ENCODE measurements at regions not wholly inside any gene's neighbourhood (a gene's known extent, or its start where the extent isn't known, plus 50 kb on each side); places are given as distances from the start of the nearest gene placed in this dataset.

DNA sequence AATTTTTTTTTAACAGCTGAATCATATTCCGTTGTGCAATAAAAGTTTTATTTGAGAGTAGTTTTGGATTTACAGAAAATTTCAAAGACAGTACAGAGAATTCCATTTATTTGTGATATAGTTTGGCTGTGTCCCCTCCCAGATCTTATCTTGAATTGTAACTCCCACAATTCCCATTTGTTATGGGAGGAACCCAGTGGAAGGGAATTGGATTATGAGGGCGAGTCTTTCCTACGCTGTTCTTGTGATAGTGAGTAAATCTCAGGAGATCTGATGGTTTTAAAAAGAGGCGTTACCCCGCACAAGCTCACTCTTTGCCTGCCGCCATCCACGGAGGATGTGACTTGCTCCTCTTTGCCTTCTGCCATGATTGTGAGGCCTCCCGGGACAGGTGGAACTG lies 228.0 kb upstream of the MAGI2 start:
- ATAC-seq = no peak
- Mint-ChIP-seq H3K36me3 (no peaks in the 10 kb centered on the region), H3K4me1 (no peaks in the 10 kb centered on the region), H3K27ac (no peak overlapping the region), H3K9me3 (no peaks in the 10 kb centered on the region), H3K4me3 (no peak overlapping the region), H3K27me3 (ENCODE audit: low read depth) (no peaks in the 10 kb centered on the region; the same call in 1 of the 2 replicates)
- TF ChIP-seq CBFB (CRISPR knock-in tag; IDR thresholded peaks at IDR 0.05; ENCODE audit: low read depth) = no peak
- TF ChIP-seq OVOL2 (CRISPR knock-in tag; IDR thresholded peaks at IDR 0.05; ENCODE audit: borderline replicate concordance) = no peak
- TF ChIP-seq MYBL2 (CRISPR knock-in tag; IDR thresholded peaks at IDR 0.05) = no peak
- TF ChIP-seq, protein P1, sequence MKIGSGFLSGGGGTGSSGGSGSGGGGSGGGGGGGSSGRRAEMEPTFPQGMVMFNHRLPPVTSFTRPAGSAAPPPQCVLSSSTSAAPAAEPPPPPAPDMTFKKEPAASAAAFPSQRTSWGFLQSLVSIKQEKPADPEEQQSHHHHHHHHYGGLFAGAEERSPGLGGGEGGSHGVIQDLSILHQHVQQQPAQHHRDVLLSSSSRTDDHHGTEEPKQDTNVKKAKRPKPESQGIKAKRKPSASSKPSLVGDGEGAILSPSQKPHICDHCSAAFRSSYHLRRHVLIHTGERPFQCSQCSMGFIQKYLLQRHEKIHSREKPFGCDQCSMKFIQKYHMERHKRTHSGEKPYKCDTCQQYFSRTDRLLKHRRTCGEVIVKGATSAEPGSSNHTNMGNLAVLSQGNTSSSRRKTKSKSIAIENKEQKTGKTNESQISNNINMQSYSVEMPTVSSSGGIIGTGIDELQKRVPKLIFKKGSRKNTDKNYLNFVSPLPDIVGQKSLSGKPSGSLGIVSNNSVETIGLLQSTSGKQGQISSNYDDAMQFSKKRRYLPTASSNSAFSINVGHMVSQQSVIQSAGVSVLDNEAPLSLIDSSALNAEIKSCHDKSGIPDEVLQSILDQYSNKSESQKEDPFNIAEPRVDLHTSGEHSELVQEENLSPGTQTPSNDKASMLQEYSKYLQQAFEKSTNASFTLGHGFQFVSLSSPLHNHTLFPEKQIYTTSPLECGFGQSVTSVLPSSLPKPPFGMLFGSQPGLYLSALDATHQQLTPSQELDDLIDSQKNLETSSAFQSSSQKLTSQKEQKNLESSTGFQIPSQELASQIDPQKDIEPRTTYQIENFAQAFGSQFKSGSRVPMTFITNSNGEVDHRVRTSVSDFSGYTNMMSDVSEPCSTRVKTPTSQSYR (CRISPR knock-in tag; IDR thresholded peaks at IDR 0.05) = no peak
- no peak for TF ChIP-seq HMGA2 (CRISPR knock-in tag; IDR thresholded peaks at IDR 0.05)
- TF ChIP-seq, protein P2, sequence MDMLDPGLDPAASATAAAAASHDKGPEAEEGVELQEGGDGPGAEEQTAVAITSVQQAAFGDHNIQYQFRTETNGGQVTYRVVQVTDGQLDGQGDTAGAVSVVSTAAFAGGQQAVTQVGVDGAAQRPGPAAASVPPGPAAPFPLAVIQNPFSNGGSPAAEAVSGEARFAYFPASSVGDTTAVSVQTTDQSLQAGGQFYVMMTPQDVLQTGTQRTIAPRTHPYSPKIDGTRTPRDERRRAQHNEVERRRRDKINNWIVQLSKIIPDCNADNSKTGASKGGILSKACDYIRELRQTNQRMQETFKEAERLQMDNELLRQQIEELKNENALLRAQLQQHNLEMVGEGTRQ (CRISPR knock-in tag; IDR thresholded peaks at IDR 0.05) = no peak
- TF ChIP-seq, protein P3, sequence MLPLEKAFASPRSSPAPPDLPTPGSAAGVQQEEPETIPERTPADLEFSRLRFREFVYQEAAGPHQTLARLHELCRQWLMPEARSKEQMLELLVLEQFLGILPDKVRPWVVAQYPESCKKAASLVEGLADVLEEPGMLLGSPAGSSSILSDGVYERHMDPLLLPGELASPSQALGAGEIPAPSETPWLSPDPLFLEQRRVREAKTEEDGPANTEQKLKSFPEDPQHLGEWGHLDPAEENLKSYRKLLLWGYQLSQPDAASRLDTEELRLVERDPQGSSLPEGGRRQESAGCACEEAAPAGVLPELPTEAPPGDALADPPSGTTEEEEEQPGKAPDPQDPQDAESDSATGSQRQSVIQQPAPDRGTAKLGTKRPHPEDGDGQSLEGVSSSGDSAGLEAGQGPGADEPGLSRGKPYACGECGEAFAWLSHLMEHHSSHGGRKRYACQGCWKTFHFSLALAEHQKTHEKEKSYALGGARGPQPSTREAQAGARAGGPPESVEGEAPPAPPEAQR (CRISPR knock-in tag; IDR thresholded peaks at IDR 0.05) = no peak
- TF ChIP-seq, protein P4, sequence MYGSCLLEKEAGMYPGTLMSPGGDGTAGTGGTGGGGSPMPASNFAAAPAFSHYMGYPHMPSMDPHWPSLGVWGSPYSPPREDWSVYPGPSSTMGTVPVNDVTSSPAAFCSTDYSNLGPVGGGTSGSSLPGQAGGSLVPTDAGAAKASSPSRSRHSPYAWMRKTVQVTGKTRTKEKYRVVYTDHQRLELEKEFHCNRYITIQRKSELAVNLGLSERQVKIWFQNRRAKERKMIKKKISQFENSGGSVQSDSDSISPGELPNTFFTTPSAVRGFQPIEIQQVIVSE (CRISPR knock-in tag; IDR thresholded peaks at IDR 0.05; ENCODE audit: borderline replicate concordance) = no peak
- no peak for TF ChIP-seq NFATC4 (CRISPR knock-in tag; IDR thresholded peaks at IDR 0.05)
- no peak for TF ChIP-seq EMX1 (CRISPR knock-in tag; IDR thresholded peaks at IDR 0.05)
- TF ChIP-seq ESRRA (CRISPR knock-in tag; IDR thresholded peaks at IDR 0.05; ENCODE audit: borderline replicate concordance) = no peak
- TF ChIP-seq, protein P5, sequence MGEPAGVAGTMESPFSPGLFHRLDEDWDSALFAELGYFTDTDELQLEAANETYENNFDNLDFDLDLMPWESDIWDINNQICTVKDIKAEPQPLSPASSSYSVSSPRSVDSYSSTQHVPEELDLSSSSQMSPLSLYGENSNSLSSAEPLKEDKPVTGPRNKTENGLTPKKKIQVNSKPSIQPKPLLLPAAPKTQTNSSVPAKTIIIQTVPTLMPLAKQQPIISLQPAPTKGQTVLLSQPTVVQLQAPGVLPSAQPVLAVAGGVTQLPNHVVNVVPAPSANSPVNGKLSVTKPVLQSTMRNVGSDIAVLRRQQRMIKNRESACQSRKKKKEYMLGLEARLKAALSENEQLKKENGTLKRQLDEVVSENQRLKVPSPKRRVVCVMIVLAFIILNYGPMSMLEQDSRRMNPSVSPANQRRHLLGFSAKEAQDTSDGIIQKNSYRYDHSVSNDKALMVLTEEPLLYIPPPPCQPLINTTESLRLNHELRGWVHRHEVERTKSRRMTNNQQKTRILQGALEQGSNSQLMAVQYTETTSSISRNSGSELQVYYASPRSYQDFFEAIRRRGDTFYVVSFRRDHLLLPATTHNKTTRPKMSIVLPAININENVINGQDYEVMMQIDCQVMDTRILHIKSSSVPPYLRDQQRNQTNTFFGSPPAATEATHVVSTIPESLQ (CRISPR knock-in tag; IDR thresholded peaks at IDR 0.05) = no peak
- TF ChIP-seq GABPB1 (CRISPR knock-in tag; IDR thresholded peaks at IDR 0.05) = no peak
- TF ChIP-seq ZNF232 (CRISPR knock-in tag; IDR thresholded peaks at IDR 0.05) = no peak
- no peak for TF ChIP-seq RORB (CRISPR knock-in tag; IDR thresholded peaks at IDR 0.05)
- no peak for TF ChIP-seq PRRX2 (CRISPR knock-in tag; IDR thresholded peaks at IDR 0.05)
- POLR2A ChIA-PET = no interaction called here
- no peak for DNase-seq (ENCODE audit: low spot score)
- CTCF ChIA-PET = no interaction called here

DNA sequence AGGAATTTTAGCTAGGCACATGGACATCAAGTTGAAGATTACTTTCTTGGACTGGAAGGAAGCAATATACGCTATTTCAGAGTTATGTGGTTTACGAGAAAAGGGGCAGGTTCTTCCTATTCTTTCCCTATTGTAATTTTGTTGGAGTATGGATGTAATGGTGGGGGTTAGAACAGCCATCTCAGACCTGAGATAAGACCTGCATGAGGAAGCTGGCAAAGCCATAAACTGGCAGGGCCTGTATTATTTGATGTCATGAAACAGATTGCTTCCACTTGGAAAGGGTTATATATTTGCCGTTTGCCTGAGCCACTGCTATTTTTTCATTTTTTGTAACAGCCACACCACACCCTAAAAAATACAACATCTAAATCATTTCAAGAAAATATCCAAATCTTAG lies 220.5 kb upstream of the MAGI2 start:
- Mint-ChIP-seq H3K27ac (no peak overlapping the region), H3K36me3 (peaks cover 5% of the 10 kb centered on the region), H3K9me3 (peaks cover 26% of the 10 kb centered on the region), H3K4me1 (no peaks in the 10 kb centered on the region), H3K4me3 (no peak overlapping the region), H3K27me3 (ENCODE audit: low read depth) (peaks cover 16% of the 10 kb centered on the region)
- DNase-seq (ENCODE audit: low spot score) (no peak), ATAC-seq (no peak)
- POLR2A ChIA-PET = no interaction called here
- CTCF ChIA-PET = no interaction called here
- TF ChIP-seq NR3C1 (CRISPR knock-in tag; conservative IDR thresholded peaks at IDR 0.05; ENCODE audit: low read depth) (no peak), ELF4 (CRISPR knock-in tag; IDR thresholded peaks at IDR 0.05; ENCODE audit: low read depth) (no peak)
- TF ChIP-seq, protein P1 (CRISPR knock-in tag; IDR thresholded peaks at IDR 0.05) = no peak
- TF ChIP-seq, protein P6, sequence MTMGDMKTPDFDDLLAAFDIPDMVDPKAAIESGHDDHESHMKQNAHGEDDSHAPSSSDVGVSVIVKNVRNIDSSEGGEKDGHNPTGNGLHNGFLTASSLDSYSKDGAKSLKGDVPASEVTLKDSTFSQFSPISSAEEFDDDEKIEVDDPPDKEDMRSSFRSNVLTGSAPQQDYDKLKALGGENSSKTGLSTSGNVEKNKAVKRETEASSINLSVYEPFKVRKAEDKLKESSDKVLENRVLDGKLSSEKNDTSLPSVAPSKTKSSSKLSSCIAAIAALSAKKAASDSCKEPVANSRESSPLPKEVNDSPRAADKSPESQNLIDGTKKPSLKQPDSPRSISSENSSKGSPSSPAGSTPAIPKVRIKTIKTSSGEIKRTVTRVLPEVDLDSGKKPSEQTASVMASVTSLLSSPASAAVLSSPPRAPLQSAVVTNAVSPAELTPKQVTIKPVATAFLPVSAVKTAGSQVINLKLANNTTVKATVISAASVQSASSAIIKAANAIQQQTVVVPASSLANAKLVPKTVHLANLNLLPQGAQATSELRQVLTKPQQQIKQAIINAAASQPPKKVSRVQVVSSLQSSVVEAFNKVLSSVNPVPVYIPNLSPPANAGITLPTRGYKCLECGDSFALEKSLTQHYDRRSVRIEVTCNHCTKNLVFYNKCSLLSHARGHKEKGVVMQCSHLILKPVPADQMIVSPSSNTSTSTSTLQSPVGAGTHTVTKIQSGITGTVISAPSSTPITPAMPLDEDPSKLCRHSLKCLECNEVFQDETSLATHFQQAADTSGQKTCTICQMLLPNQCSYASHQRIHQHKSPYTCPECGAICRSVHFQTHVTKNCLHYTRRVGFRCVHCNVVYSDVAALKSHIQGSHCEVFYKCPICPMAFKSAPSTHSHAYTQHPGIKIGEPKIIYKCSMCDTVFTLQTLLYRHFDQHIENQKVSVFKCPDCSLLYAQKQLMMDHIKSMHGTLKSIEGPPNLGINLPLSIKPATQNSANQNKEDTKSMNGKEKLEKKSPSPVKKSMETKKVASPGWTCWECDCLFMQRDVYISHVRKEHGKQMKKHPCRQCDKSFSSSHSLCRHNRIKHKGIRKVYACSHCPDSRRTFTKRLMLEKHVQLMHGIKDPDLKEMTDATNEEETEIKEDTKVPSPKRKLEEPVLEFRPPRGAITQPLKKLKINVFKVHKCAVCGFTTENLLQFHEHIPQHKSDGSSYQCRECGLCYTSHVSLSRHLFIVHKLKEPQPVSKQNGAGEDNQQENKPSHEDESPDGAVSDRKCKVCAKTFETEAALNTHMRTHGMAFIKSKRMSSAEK (CRISPR knock-in tag; IDR thresholded peaks at IDR 0.05; ENCODE audit: borderline replicate concordance) = no peak
